ENCODE measurements at regions not wholly inside any gene's neighbourhood (a gene's known extent, or its start where the extent isn't known, plus 50 kb on each side); places are given as distances from the start of the nearest gene placed in this dataset.

- DNase-seq (ENCODE audit: low spot score), result no peak
Observed at GRCh38 chr20:21653628-21654027, 51.8 kb upstream of the PAX1 start.

- no peak for DNase-seq (ENCODE audit: low spot score)
Observed at GRCh38 chr20:21643417-21643816, 62.0 kb upstream of the PAX1 start.

GRCh38 chr20:21640556-21640955, 64.9 kb upstream of the PAX1 start:
- no peak for DNase-seq (ENCODE audit: low spot score)

GRCh38 chr20:21633829-21634228, 71.6 kb upstream of the PAX1 start:
- no peak for DNase-seq (ENCODE audit: low spot score)

GRCh38 chr20:21632735-21633053, 72.8 kb upstream of the PAX1 start:
- no peak for DNase-seq (ENCODE audit: low spot score)

- DNase-seq (ENCODE audit: low spot score), result no peak
Observed at GRCh38 chr20:21632031-21632734, 73.3 kb upstream of the PAX1 start.

- DNase-seq (ENCODE audit: low spot score), result no peak
Observed at GRCh38 chr20:21628800-21629199, 76.7 kb upstream of the PAX1 start.

GRCh38 chr20:21623781-21624094, 81.7 kb upstream of the PAX1 start:
- no peak for DNase-seq (ENCODE audit: low spot score)

- DNase-seq (ENCODE audit: low spot score), result no peak
Observed at GRCh38 chr20:21623074-21623780, 82.2 kb upstream of the PAX1 start.

- DNase-seq (ENCODE audit: low spot score), result no peak
Observed at GRCh38 chr20:21622097-21622857, 83.2 kb upstream of the PAX1 start.

- DNase-seq (ENCODE audit: low spot score), result no peak
Observed at GRCh38 chr20:21618759-21619416, 86.6 kb upstream of the PAX1 start.

- DNase-seq (ENCODE audit: low spot score), result peak; percentile 84
Observed at GRCh38 chr20:21615617-21616080, 89.8 kb upstream of the PAX1 start.

- no peak for DNase-seq (ENCODE audit: low spot score)
Observed at GRCh38 chr20:21614980-21615379, 90.5 kb upstream of the PAX1 start.

- peak; percentile 42 for DNase-seq (ENCODE audit: low spot score)
Observed at GRCh38 chr20:21613512-21613911, 92.0 kb upstream of the PAX1 start.

- no peak for DNase-seq (ENCODE audit: low spot score)
Observed at GRCh38 chr20:21609981-21610380, 95.5 kb upstream of the PAX1 start.

GRCh38 chr20:21609221-21609620, 95.4 kb upstream of the NKX2-2 start:
- DNase-seq (ENCODE audit: low spot score), result no peak

GRCh38 chr20:21608777-21609176, 94.9 kb upstream of the NKX2-2 start:
- DNase-seq (ENCODE audit: low spot score), result no peak

GRCh38 chr20:21607971-21608725, 94.3 kb upstream of the NKX2-2 start:
- peak; percentile 42 for DNase-seq (ENCODE audit: low spot score)

GRCh38 chr20:21601799-21602198, 87.9 kb upstream of the NKX2-2 start:
- no peak for DNase-seq (ENCODE audit: low spot score)

GRCh38 chr20:21586682-21587081, 72.8 kb upstream of the NKX2-2 start:
- DNase-seq (ENCODE audit: low spot score), result no peak

- no peak for DNase-seq (ENCODE audit: low spot score)
Observed at GRCh38 chr20:21583486-21584168, 69.8 kb upstream of the NKX2-2 start.

All from D341Med (cell line).